HG03139 (cell line): ENCODE measurements at regions not wholly inside any gene's neighbourhood (a gene's known extent, or its start where the extent isn't known, plus 50 kb on each side); places are given as distances from the start of the nearest gene placed in this dataset.
"Not testable (repeated sequence)": the region's sequence is repeated elsewhere in the genome, so short reads cannot be mapped to it uniquely, and the experiment has no call there.

ENCODE experiments used
- ATAC-seq: cut with Tn5 transposase; IDR thresholded peaks from one replicate; pipeline ENCODE4 v1.9.1; 2021; ENCODE audit not compliant: unreplicated experiment

- no peak for ATAC-seq
Measured at GRCh38 chr20:57813509-57814269, 103.9 kb upstream of the PMEPA1 start.

DNA sequence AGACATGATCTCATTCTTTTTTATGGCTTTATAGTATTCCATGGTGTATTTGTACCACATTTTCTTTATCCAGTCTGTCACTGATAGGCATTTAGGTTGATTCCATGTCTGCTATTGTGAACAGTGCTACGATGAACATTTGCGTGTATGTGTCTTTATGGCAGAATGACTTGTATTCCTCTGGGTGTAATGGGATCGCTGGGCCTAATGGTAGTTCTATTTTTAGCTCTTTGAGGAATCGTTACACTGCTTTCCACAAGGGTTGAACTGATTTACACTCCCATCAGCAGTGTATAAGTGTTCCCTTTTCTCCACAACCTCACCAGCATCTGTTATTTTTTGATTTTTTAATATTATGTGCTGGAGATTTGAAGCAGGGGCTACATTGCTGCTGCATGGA is 102.8 kb upstream of the PMEPA1 start:
- not testable (repeated sequence) for ATAC-seq

- no peak for ATAC-seq
Measured at GRCh38 chr20:57811374-57812020, 101.7 kb upstream of the PMEPA1 start.

- no peak for ATAC-seq
Measured at GRCh38 chr20:57810511-57811373, 100.9 kb upstream of the PMEPA1 start.

GRCh38 chr20:57809661-57810172 is 99.9 kb upstream of the PMEPA1 start:
- ATAC-seq: no peak

DNA sequence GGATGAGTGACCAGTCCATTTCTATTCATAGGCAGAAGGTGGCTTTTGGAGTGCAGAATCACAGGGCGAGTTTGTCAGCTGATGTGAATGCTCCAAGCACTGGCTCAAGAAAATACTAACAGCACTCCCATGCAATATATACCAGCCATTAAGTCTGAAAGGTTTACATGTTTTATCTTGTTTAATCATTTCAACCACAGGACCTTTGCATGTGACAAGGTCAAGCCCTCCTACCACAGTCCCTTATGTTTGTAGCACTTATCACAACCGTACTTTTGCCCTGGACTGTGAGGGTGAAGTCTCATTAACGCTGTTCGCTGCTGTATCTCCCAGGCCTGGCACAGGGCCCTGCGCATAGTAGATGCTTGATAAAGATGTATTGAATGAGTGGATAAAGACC is 99.3 kb upstream of the PMEPA1 start:
- ATAC-seq: no peak

GRCh38 chr20:57808264-57809070 is 98.7 kb upstream of the PMEPA1 start:
- ATAC-seq: no peak

DNA sequence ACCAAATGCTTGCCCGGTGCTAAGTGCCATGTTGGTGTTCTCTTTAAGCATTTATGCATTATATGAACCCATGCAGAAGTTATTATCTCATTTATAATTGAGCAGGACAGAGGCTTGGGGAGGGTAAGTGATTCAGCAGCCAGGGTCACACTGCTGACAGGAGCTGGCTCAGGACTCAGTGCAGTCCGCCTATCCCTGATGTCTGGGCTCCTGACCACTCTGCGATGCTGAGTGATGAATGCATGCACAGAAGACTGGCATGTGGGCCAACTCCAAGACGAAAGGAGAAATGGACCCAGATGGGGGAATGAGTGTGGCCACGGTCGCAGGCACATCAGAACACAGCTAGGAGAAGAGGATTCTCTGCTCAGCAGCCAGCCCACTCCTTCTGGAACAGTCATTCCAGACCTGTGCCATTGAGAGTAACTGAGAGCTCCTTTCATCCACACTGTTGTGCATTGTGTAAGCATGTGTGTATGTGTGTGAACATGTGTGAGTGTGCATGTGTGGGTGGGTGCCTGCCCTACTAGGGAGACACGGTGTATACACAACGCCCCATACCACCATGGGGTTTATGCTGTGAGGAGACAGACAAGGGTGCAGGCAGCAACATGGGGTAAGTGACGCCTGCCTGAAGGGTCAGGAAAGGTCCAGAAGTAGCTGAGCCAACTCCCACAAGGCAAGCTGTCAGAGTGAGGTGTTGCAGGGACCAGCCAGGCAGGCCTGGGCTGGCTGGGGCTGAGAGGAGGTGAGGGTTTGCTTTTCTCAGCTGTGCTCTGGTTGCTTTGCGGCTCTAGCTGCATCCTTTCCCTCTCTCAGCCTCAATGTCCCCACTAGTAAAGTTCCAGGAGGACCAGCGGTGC is 97.8 kb upstream of the PMEPA1 start:
- no peak for ATAC-seq

DNA sequence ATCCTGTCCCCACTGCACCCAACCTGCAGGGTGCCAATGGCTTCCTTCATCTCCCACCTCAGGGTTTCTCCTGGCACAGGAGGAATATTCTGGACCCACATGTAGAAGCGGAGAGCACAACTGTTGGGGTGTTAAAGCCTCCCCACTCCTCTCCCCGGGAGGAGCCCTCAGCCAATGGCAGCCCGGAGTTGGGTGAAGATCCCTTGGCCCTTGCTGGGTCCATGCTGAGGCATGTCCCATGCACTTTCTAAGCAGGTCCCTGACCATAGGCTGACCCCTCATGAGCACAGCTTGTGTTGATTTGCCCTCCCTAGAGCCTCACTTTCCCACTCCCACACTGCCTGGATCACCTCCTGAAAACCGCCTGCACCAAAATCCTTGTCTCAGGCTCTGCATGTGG is 97.2 kb upstream of the PMEPA1 start:
- no peak for ATAC-seq

DNA sequence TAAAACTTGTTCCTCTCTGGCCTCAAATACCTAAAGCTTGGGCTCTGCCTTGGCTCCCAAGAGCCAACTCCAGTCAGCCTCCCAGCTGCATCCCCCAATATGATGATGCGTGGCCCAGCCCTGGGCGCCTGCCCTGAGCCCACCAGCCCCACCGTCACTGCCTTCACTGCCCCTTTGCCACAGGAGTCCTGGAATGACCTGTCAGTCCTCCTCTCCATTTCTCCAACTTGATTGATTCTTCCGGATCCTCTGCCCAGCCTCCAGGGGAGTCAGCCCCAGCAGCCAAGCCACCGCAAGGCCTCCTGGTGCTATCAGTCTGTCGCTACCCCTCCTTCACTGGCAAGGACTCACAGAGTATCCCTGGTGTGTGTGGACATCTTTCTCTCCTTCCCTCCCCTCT is 96.7 kb upstream of the PMEPA1 start:
- ATAC-seq: no peak

DNA sequence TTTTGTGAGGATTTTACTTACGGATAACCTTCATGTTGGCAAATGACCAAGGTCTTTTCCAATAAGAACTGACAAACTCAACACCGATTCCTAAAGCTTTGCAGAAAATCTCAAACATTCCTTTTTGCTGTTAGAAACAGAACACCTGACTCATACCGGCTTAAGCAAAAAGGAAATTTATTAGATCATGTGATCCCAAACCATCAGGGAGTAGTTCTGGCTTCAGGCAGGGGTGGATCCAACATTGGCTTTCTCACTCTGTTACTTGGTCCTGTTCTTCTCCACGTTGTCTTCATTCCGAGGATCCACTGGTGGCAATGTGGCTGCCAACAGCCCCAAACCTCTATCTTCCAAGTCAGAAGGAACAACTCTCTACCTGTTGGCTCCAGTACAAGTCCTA is 95.9 kb upstream of the PMEPA1 start:
- ATAC-seq: no peak

GRCh38 chr20:57804470-57805250 is 94.8 kb upstream of the PMEPA1 start:
- no peak for ATAC-seq

DNA sequence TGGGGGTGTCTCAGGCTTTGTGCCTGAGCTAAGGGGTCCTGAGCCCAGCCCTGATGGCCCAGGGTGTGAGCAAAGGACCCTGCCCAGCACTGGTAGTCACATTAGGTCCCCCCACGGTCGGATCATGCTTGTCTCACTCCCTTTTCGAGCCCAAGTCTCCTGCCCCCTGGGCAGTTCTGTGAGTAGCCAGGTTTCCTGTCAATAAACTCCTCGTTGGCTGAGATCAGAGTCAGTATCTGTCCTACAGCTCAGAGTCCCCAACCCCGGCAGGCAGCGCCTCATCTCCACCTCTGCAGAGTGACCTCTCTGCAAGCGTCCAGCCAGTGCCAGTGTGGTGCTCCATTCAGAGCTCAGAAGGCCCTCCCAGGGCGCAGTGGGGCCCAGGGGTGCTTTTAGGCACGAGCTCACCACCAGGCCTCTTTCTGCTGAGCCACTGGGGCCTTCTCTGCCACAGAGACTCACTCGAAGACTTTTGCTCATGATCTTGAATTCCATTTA is 93.7 kb upstream of the PMEPA1 start:
- no peak for ATAC-seq

GRCh38 chr20:57802765-57803507 is 93.1 kb upstream of the PMEPA1 start:
- no peak for ATAC-seq

DNA sequence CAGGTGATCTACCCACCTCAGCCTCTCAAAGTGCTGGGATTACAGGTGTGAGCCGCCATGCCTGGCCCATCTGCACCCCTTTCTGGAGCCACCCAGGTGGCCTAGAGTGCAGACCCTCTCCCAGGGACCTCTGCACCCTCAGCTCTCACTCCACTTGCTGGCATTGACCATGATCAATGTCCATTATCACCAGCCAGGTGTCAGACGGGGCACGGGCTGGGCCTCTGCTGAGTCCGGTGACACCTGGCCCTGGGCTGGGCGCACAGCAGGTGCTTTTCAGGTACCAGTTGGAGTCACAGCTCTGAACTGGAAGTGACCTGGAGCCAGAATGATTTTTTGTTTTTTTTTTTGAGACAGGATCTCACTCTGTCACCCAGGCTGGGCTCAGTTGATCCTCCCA is 91.8 kb upstream of the PMEPA1 start:
- no peak for ATAC-seq

GRCh38 chr20:57800791-57801430 is 91.1 kb upstream of the PMEPA1 start:
- ATAC-seq: no peak

DNA sequence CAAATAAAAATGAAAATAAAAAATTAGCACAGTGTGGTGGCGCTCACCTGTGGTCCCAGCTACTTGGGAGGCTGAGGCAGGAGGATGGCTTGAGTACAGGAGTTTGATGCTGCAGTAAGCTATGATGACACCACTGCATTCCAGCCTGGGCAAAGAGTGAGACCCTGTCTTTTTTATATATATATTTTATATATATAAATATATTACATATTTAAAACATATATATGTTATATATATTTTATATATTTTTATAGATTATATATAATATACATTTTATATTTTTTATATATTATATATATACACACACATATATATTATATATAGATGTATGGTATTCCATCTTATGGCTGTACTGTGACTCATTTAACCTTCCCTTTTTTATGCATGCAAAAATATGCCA is 87.6 kb upstream of the PMEPA1 start:
- no peak for ATAC-seq
